ENCODE measurements at regions not wholly inside any gene's neighbourhood (a gene's known extent, or its start where the extent isn't known, plus 50 kb on each side); places are given as distances from the start of the nearest gene placed in this dataset.

DNA sequence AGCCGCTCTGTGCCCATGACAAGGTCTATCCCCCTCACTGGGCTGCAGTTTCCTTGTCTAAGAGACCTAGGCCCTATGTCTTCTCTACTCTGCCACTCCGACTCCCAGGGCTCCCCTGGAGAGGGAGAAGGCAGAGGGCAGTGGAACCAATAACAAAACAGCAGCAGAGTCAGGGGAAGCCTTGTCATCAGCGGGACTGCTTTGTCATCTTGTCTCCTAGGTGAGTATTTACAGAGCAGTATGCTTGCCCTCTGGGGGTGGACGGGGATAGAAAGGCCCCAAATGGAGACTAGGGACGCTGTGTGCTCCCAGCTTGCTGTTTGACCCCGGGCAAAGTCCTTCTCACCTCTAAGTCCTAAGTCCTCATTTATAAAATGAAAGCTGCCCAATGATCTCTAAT, 318.5 kb downstream of the CDK5RAP2 start:
- intact Hi-C loops (cut with DNase I), result no loop called here
- Histone ChIP-seq H3K4me1 (no peaks in the 10 kb centered on the region), H3K4me3 (no peak overlapping the region), H3K9me3 (no peaks in the 10 kb centered on the region), H3K27me3 (no peaks in the 10 kb centered on the region), H3K36me3 (no peaks in the 10 kb centered on the region), H3K27ac (no peak overlapping the region)
- ATAC-seq (peak in 1 of 4 donors; percentile 27), DNase-seq (no peak)
- 48% methylated on average over 5 of the region's 6 CpGs for WGBS (ENCODE audit: insufficient coverage, low coverage, low lambda C conversion rate, missing lambda C conversion rate)
- TF ChIP-seq, protein P1, sequence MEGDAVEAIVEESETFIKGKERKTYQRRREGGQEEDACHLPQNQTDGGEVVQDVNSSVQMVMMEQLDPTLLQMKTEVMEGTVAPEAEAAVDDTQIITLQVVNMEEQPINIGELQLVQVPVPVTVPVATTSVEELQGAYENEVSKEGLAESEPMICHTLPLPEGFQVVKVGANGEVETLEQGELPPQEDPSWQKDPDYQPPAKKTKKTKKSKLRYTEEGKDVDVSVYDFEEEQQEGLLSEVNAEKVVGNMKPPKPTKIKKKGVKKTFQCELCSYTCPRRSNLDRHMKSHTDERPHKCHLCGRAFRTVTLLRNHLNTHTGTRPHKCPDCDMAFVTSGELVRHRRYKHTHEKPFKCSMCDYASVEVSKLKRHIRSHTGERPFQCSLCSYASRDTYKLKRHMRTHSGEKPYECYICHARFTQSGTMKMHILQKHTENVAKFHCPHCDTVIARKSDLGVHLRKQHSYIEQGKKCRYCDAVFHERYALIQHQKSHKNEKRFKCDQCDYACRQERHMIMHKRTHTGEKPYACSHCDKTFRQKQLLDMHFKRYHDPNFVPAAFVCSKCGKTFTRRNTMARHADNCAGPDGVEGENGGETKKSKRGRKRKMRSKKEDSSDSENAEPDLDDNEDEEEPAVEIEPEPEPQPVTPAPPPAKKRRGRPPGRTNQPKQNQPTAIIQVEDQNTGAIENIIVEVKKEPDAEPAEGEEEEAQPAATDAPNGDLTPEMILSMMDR (IDR thresholded peaks at IDR 0.05), result no peak
- no peak for TF ChIP-seq POLR2A (IDR thresholded peaks at IDR 0.05)

DNA sequence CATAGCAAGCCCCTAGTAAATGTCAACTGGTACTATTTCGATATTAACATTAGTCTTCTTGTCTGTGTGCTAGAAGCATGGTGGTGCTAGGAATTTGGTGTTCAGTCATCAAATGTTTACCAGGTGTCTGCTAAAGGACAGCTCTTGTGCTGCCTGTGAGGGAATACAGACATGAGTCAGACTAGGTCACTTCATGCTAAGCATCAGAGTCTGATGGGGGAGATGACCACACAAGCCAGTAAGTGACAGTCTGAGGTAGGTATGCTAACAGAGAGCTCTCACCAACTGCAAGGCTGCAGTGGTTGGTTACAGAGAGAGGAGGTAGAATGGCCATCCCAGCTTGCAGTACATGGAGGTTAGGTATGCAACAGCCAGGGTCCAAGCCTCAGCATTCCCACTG, 320.9 kb downstream of the CDK5RAP2 start:
- H3K4me3 ChIP-seq, result no peak overlapping the region
- H3K27me3 ChIP-seq, result no peaks in the 10 kb centered on the region
- intact Hi-C loops (cut with DNase I), result no loop called here
- ATAC-seq (no peak), DNase-seq (no peak)
- no peaks in the 10 kb centered on the region for H3K9me3 ChIP-seq
- H3K36me3 ChIP-seq, result no peaks in the 10 kb centered on the region
- no peak overlapping the region for H3K27ac ChIP-seq
- TF ChIP-seq, protein P1 (IDR thresholded peaks at IDR 0.05), result no peak
- no peak for TF ChIP-seq POLR2A (IDR thresholded peaks at IDR 0.05)
- WGBS (ENCODE audit: insufficient coverage, low coverage, low lambda C conversion rate, missing lambda C conversion rate), result 60% methylated on average over 1 of the region's 1 CpG
- no peaks in the 10 kb centered on the region for H3K4me1 ChIP-seq

DNA sequence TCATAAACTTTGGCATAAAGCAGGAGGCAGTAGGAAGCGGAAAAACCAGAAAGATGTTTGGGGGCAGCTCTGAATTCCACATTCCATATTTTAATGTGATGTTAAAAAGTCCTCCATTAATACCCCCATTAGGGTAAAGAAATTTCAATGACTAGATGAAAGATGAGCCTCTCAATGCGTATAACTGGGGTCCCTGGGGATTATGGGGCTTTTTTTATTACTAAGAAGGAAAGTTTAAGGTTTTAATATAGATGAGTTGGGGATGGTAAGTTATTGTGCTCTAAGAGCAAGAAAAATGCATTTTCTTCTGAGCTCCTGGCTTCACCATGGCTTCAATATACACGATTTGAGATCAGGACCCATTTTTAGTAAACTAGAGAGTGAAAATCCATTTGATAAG, 321.9 kb downstream of the CDK5RAP2 start:
- DNase-seq (no peak), ATAC-seq (no peak)
- intact Hi-C loops (cut with DNase I), result no loop called here
- no peaks in the 10 kb centered on the region for H3K36me3 ChIP-seq
- no peaks in the 10 kb centered on the region for H3K9me3 ChIP-seq
- H3K27me3 ChIP-seq, result no peaks in the 10 kb centered on the region
- H3K4me1 ChIP-seq, result no peaks in the 10 kb centered on the region
- no peak for TF ChIP-seq POLR2A (IDR thresholded peaks at IDR 0.05)
- no peak overlapping the region for H3K27ac ChIP-seq
- H3K4me3 ChIP-seq, result no peak overlapping the region
- WGBS (ENCODE audit: insufficient coverage, low coverage, low lambda C conversion rate, missing lambda C conversion rate), result 44% methylated on average over 3 of the region's 3 CpGs

DNA sequence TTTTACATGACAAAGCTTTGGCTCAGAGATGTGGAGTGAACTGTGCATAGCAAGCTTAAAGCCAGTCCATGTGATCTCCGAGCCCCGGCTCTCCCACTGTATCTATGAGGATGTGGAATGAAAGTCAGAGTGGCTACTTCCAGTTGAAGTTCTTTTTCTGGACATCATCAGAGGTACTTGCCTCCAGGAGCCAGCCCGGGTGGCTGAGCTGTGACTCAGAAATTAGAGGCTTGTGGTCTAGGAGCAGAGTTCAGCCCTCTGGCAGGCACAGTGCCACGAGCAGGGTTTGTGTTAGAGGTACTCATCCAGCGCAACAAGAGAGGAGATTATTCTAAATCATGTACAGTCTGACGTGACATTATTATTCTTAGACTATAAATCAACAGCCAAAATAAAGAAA, 322.5 kb downstream of the CDK5RAP2 start:
- Histone ChIP-seq H3K36me3 (no peaks in the 10 kb centered on the region), H3K27ac (no peak overlapping the region), H3K27me3 (no peaks in the 10 kb centered on the region), H3K4me1 (no peaks in the 10 kb centered on the region), H3K4me3 (no peak overlapping the region), H3K9me3 (no peaks in the 10 kb centered on the region)
- DNase-seq (no peak), ATAC-seq (no peak)
- intact Hi-C loops (cut with DNase I), result no loop called here
- TF ChIP-seq POLR2A (IDR thresholded peaks at IDR 0.05), result no peak
- TF ChIP-seq, protein P1 (IDR thresholded peaks at IDR 0.05), result no peak
- WGBS (ENCODE audit: insufficient coverage, low coverage, low lambda C conversion rate, missing lambda C conversion rate), result 51% methylated on average over 5 of the region's 6 CpGs

DNA sequence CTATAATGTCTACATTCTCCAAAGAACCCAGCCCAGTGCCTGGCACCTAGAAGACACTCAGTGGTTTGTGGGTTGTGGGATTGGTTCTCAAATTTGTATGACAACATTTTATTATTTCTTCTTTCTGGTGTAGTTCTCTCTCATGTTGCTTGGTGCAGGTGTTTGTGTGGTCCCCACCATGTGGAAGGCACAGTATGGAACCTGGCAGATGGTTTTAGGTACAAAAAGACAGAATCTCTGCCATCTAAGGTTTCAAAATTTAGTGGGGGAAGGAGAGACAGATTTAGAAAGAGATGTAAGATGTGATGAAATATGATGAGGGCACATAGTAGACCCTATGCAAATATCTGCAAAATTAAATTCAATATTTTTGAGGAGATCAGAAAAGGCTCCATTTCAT, 323.8 kb downstream of the CDK5RAP2 start:
- no peaks in the 10 kb centered on the region for H3K9me3 ChIP-seq
- H3K4me3 ChIP-seq, result no peak overlapping the region
- no peak overlapping the region for H3K27ac ChIP-seq
- H3K27me3 ChIP-seq, result no peaks in the 10 kb centered on the region
- DNase-seq (no peak), ATAC-seq (no peak)
- H3K4me1 ChIP-seq, result no peaks in the 10 kb centered on the region
- intact Hi-C loops (cut with DNase I), result no loop called here
- TF ChIP-seq POLR2A (IDR thresholded peaks at IDR 0.05), result no peak
- TF ChIP-seq, protein P1 (IDR thresholded peaks at IDR 0.05), result no peak
- no peaks in the 10 kb centered on the region for H3K36me3 ChIP-seq
